Endometrium (tissue), 2 donors: ENCODE measurements at regions not wholly inside any gene's neighbourhood (a gene's known extent, or its start where the extent isn't known, plus 50 kb on each side); places are given as distances from the start of the nearest gene placed in this dataset.

Experiments
- FAIRE-seq: peaks from 2 replicates; lab custom pipeline; 2012; peaks lifted over from hg19 to GRCh38; lab: Jason Lieb, UNC
- donor health status: control.
- donor health status: control.

DNA sequence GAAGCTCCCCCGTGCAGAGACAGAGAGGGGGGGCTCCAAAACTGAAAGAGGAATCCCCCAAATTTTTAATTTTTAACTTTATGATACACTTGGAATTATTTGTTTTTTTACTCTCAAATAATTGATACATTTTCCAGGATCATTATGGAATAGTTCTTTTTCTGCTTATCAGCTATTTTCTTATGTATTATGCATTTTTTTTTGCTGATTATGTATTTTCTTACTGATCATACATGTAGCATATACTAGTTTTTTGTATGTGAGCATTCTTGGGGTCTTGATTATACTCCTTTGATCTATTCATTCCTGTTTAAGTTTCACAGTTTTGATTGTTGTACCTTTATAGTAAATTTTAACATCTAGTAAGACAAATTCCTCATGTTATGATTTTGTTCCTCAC is 55.5 kb upstream of the LDHB start:
- no peak for FAIRE-seq

DNA sequence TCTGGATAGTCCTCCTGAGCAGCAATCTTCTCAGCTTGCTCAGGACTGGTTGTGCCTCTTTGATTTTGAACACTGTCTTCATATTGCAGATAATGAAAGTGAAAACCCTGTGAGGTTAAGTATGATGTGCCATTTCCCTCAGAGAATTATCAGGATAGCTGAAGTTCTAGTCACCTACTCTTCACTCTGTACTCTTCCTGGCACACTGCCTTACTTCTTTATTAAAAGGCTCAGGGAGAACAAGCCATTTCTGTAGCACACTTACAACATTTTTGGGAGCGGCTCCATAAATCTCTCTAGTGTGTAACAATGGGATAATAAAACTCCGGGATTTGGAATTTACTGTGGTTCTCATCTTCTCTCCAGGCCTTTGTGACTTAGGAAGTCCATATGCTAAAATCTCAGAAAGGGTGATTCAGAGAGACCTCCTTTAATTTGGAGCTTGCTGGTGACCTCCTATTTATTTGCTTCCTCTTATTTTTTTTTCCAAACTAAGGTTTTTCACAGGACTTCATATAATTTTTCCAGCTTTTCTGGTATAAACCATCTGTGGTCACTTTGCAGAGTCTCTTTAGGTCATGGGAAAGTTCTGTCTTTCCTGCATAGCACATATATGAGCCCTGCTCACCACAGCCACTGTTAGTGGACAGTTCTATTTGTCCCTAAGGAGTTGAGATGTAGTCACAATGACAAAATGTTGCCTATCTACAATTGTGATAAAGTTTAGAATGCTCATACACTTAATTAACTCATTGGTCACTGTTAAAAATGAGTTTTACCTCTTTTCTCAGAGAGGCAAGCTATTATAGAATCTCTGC is 53.5 kb upstream of the LDHB start:
- peak; percentile 33 for FAIRE-seq
